Right lobe of liver (tissue), 4 donors: ENCODE measurements at regions not wholly inside any gene's neighbourhood (a gene's known extent, or its start where the extent isn't known, plus 50 kb on each side); places are given as distances from the start of the nearest gene placed in this dataset.

ENCODE experiments used
- POLR2A ChIP-seq: fragments of 450-650 bp; IDR thresholded peaks from one replicate; pipeline ENCODE4 v1.6.1; 2017; ENCODE audit warnings: antibody characterized with exemption, mild to moderate bottlenecking
- TF ChIP-seq, protein P1 (sequence below), 4 donors: fragments of 200-600 bp in 3 of 4; fragments of 450-650 bp in 1 of 4; IDR thresholded peaks; one replicate each; pipeline versions ENCODE4 v1.5.1 to v1.8.0; 2016 to 2022; ENCODE audit warnings: antibody characterized with exemption in 4 of 4, mild to moderate bottlenecking in 2 of 4
- donor health status: DM: no; HTN: no; CAD: no.
- donor health status: DM: no; HTN: no; CAD: no.
- donor health status: DM: no; HTN: yes; CAD: no.

GRCh38 chr2:147603876-147604275 is 241.0 kb upstream of the ACVR2A start:
- TF ChIP-seq, protein P1, sequence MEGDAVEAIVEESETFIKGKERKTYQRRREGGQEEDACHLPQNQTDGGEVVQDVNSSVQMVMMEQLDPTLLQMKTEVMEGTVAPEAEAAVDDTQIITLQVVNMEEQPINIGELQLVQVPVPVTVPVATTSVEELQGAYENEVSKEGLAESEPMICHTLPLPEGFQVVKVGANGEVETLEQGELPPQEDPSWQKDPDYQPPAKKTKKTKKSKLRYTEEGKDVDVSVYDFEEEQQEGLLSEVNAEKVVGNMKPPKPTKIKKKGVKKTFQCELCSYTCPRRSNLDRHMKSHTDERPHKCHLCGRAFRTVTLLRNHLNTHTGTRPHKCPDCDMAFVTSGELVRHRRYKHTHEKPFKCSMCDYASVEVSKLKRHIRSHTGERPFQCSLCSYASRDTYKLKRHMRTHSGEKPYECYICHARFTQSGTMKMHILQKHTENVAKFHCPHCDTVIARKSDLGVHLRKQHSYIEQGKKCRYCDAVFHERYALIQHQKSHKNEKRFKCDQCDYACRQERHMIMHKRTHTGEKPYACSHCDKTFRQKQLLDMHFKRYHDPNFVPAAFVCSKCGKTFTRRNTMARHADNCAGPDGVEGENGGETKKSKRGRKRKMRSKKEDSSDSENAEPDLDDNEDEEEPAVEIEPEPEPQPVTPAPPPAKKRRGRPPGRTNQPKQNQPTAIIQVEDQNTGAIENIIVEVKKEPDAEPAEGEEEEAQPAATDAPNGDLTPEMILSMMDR (IDR thresholded peaks at IDR 0.05) = no peak
- no peak for TF ChIP-seq POLR2A
